GM18498 (cell line): ENCODE measurements at regions not wholly inside any gene's neighbourhood (a gene's known extent, or its start where the extent isn't known, plus 50 kb on each side); places are given as distances from the start of the nearest gene placed in this dataset.
A peak's percentile ranks its signal among the peaks of the same experiment; 100 is the strongest.
"Not testable (repeated sequence)": the region's sequence is repeated elsewhere in the genome, so short reads cannot be mapped to it uniquely, and the experiment has no call there.

Experiments used
- ATAC-seq: cut with Tn5 transposase; IDR thresholded peaks from one replicate; pipeline ENCODE4 v1.9.1; 2021; ENCODE audit warnings: mild to moderate bottlenecking, moderate library complexity; ENCODE audit not compliant: unreplicated experiment

- no peak for ATAC-seq
Measured at GRCh38 chr17:14744761-14745473, 444.0 kb downstream of the HS3ST3B1 start.

- ATAC-seq = no peak
Measured at GRCh38 chr17:14741491-14741890, 440.6 kb downstream of the HS3ST3B1 start.

- ATAC-seq = no peak
Measured at GRCh38 chr17:14739656-14740431, 439.0 kb downstream of the HS3ST3B1 start.

GRCh38 chr17:14738652-14738988, 437.7 kb downstream of the HS3ST3B1 start:
- no peak for ATAC-seq

GRCh38 chr17:14737984-14738651, 437.2 kb downstream of the HS3ST3B1 start:
- ATAC-seq = peak; percentile 83

GRCh38 chr17:14736631-14737030, 435.8 kb downstream of the HS3ST3B1 start:
- no peak for ATAC-seq

GRCh38 chr17:14733376-14733775, 432.5 kb downstream of the HS3ST3B1 start:
- ATAC-seq = no peak

GRCh38 chr17:14732211-14732610, 431.3 kb downstream of the HS3ST3B1 start:
- no peak for ATAC-seq

- no peak for ATAC-seq
Measured at GRCh38 chr17:14731591-14731990, 430.7 kb downstream of the HS3ST3B1 start.

- no peak for ATAC-seq
Measured at GRCh38 chr17:14730821-14731220, 429.9 kb downstream of the HS3ST3B1 start.

- ATAC-seq = no peak
Measured at GRCh38 chr17:14725729-14726128, 424.8 kb downstream of the HS3ST3B1 start.

- ATAC-seq = no peak
Measured at GRCh38 chr17:14724770-14725169, 423.9 kb downstream of the HS3ST3B1 start.

GRCh38 chr17:14723349-14723748, 422.5 kb downstream of the HS3ST3B1 start:
- not testable (repeated sequence) for ATAC-seq

GRCh38 chr17:14719942-14720341, 419.1 kb downstream of the HS3ST3B1 start:
- ATAC-seq = no peak

- ATAC-seq = no peak
Measured at GRCh38 chr17:14717859-14718258, 417.0 kb downstream of the HS3ST3B1 start.

- ATAC-seq = no peak
Measured at GRCh38 chr17:14715561-14715960, 414.7 kb downstream of the HS3ST3B1 start.

- no peak for ATAC-seq
Measured at GRCh38 chr17:14712611-14713021, 411.7 kb downstream of the HS3ST3B1 start.

- ATAC-seq = no peak
Measured at GRCh38 chr17:14704121-14704520, 403.2 kb downstream of the HS3ST3B1 start.

- no peak for ATAC-seq
Measured at GRCh38 chr17:14701886-14702285, 401.0 kb downstream of the HS3ST3B1 start.

GRCh38 chr17:14699574-14700185, 398.8 kb downstream of the HS3ST3B1 start:
- ATAC-seq = no peak

GRCh38 chr17:14693382-14693781, 392.5 kb downstream of the HS3ST3B1 start:
- ATAC-seq = no peak
